Dedifferentiated amniotic fluid mesenchymal stem cell (primary cell): ENCODE measurements at regions not wholly inside any gene's neighbourhood (a gene's known extent, or its start where the extent isn't known, plus 50 kb on each side); places are given as distances from the start of the nearest gene placed in this dataset.

Source experiments
- DNase-seq: peaks from one replicate; pipeline ENCODE4 v3.0.0-alpha.2; 2016; ENCODE audit errors: extremely low spot score

DNA sequence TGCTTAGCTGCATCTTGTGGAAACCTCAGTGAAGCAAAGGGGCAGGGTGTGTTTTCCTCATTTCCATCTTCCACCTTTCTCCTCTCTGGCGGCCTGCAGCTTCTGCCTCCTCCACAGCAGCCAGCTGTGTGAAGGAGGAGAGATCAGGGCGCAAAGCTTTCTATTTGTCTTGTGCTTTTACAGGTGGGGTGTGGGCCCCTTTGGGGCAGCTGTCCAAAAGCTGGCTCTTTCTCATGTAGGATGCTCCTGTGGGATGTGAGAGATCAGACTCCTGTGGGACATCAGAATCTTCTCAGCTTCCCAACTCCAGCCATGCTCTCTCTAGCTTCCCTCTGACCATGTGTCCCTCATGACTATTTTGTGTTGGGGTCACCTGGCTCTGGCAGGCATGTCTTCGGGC is 227.1 kb downstream of the MID1 start:
- DNase-seq = no peak

- DNase-seq = no peak
These were observed 226.5 kb downstream of the MID1 start for GRCh38 chrX:10393899-10394298.

DNA sequence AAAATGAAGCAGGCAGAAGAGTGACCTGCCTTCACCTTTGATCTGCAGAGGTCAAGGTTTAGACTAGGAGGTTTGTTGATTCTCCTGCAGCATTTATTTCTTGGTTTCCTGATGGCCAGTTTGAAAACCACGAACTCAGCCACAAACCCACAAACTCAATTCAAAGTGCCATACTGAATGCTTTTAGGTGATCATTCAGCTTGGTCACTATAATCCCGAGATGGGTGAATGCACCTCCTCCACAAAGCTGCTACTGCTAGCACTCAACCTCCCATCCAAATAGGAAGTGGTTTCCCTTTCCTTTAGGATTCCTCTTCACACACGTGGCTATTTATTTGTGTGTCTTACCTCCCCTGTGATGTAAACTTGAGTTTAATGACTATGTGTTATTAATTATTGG is 225.2 kb downstream of the MID1 start:
- DNase-seq = no peak
